ENCODE measurements at regions not wholly inside any gene's neighbourhood (a gene's known extent, or its start where the extent isn't known, plus 50 kb on each side); places are given as distances from the start of the nearest gene placed in this dataset.

- TF ChIP-seq ZBTB6 (tag by site-specific recombination; IDR thresholded peaks at IDR 0.05) = no peak
- TF ChIP-seq ZNF768 (tag by site-specific recombination; IDR thresholded peaks at IDR 0.05) = no peak
- no peak for TF ChIP-seq ZIC2 (tag by site-specific recombination; IDR thresholded peaks at IDR 0.05)
- no peak for TF ChIP-seq ZNF175 (tag by site-specific recombination; IDR thresholded peaks at IDR 0.05)
Measured at GRCh38 chr10:62462461-62462860, 88.3 kb downstream of the ZNF365 start (continued).

GRCh38 chr10:62463364-62463763 is 89.2 kb downstream of the ZNF365 start:
- Histone ChIP-seq H3K4me1 (ENCODE audit: control insufficient read depth, insufficient read depth, low read length) (no peaks in the 10 kb centered on the region), H3K36me3 (ENCODE audit: control insufficient read depth in 2 of 2, insufficient read depth in 1 of 2, low read length in 2 of 2) (no peaks in the 10 kb centered on the region), H3K9me3 (ENCODE audit: control insufficient read depth, insufficient read depth, low read depth, low read length) (no peaks in the 10 kb centered on the region), H3K27ac (ENCODE audit: extremely low read depth, low read depth, low read length) (no peak overlapping the region), H3K4me3 (ENCODE audit: low read depth, low read length) (no peak overlapping the region)
- CTCF ChIA-PET = interaction anchor here (0.6 to 1.0 kb wide), 2 partner anchors 9 to 556 kb away, joined by 3 read pairs; no protein-coding TSS in a partner anchor
- no peak for TF ChIP-seq SCRT1 (tag by site-specific recombination; IDR thresholded peaks at IDR 0.05; ENCODE audit: borderline replicate concordance)
- TF ChIP-seq ZNF114 (tag by site-specific recombination; IDR thresholded peaks at IDR 0.05) = no peak
- no peak for TF ChIP-seq ZSCAN5A (tag by site-specific recombination; IDR thresholded peaks at IDR 0.05)
- no peak for TF ChIP-seq ZNF404 (tag by site-specific recombination; IDR thresholded peaks at IDR 0.05)
- no peak for TF ChIP-seq KLF10 (tag by site-specific recombination; IDR thresholded peaks at IDR 0.05)
- no peak for TF ChIP-seq ZNF10 (tag by site-specific recombination; IDR thresholded peaks at IDR 0.05)
- TF ChIP-seq ZNF585B (tag by site-specific recombination; IDR thresholded peaks at IDR 0.05) = no peak
- TF ChIP-seq IKZF3 (tag by site-specific recombination; IDR thresholded peaks at IDR 0.05) = no peak
- no peak for TF ChIP-seq ATF2 (tag by site-specific recombination; IDR thresholded peaks at IDR 0.05; ENCODE audit: low read depth)
- TF ChIP-seq ZNF311 (tag by site-specific recombination; IDR thresholded peaks at IDR 0.05; ENCODE audit: borderline replicate concordance) = no peak
- TF ChIP-seq ZNF776 (tag by site-specific recombination; IDR thresholded peaks at IDR 0.05; ENCODE audit: borderline replicate concordance) = no peak
- POLR2A ChIA-PET = no interaction called here

- CTCF ChIA-PET = no interaction called here
- Histone ChIP-seq H3K4me3 (ENCODE audit: low read depth, low read length) (no peak overlapping the region), H3K36me3 (ENCODE audit: control insufficient read depth in 2 of 2, insufficient read depth in 1 of 2, low read length in 2 of 2) (no peaks in the 10 kb centered on the region), H3K27ac (ENCODE audit: extremely low read depth, low read depth, low read length) (no peak overlapping the region), H3K4me1 (ENCODE audit: control insufficient read depth, insufficient read depth, low read length) (no peaks in the 10 kb centered on the region), H3K9me3 (ENCODE audit: control insufficient read depth, insufficient read depth, low read depth, low read length) (no peaks in the 10 kb centered on the region)
- TF ChIP-seq GLIS2 (tag by site-specific recombination; IDR thresholded peaks at IDR 0.05) = no peak
- POLR2A ChIA-PET = no interaction called here
Measured at GRCh38 chr10:62464308-62464707, 90.1 kb downstream of the ZNF365 start.

- POLR2A ChIA-PET = no interaction called here
- Histone ChIP-seq H3K9me3 (ENCODE audit: control insufficient read depth, insufficient read depth, low read depth, low read length) (no peaks in the 10 kb centered on the region), H3K36me3 (ENCODE audit: control insufficient read depth in 2 of 2, insufficient read depth in 1 of 2, low read length in 2 of 2) (no peaks in the 10 kb centered on the region), H3K4me3 (ENCODE audit: low read depth, low read length) (no peak overlapping the region), H3K27ac (ENCODE audit: extremely low read depth, low read depth, low read length) (no peak overlapping the region), H3K4me1 (ENCODE audit: control insufficient read depth, insufficient read depth, low read length) (no peaks in the 10 kb centered on the region)
- CTCF ChIA-PET = no interaction called here
- TF ChIP-seq PRDM6 (tag by site-specific recombination; IDR thresholded peaks at IDR 0.05) (no peak), SCRT1 (tag by site-specific recombination; IDR thresholded peaks at IDR 0.05; ENCODE audit: borderline replicate concordance) (peak; percentile 64; the same call in 1 of the 2 replicates), ZNF221 (tag by site-specific recombination; IDR thresholded peaks at IDR 0.05; ENCODE audit: borderline replicate concordance) (no peak), WT1 (tag by site-specific recombination; IDR thresholded peaks at IDR 0.05) (no peak), ZNF518A (tag by site-specific recombination; conservative IDR thresholded peaks at IDR 0.05; ENCODE audit: low read depth) (no peak)
Measured at GRCh38 chr10:62466590-62466989, 92.4 kb downstream of the ZNF365 start.
